NCI-H1930 (cell line): ENCODE measurements at regions not wholly inside any gene's neighbourhood (a gene's known extent, or its start where the extent isn't known, plus 50 kb on each side); places are given as distances from the start of the nearest gene placed in this dataset.

Source experiments
- DNase-seq, 2 experiments: peaks; one replicate each; lab custom pipeline; 2025; lab: John Stamatoyannopoulos, UW

GRCh38 chr5:74378464-74378863 is 262.1 kb downstream of the ENC1 start:
- no peak for DNase-seq

GRCh38 chr5:74376187-74376586 is 264.3 kb downstream of the ENC1 start:
- no peak for DNase-seq

- DNase-seq, result no peak
These were observed 265.3 kb downstream of the ENC1 start for GRCh38 chr5:74375271-74375670.

GRCh38 chr5:74374656-74375055 is 265.9 kb downstream of the ENC1 start:
- no peak for DNase-seq

- no peak for DNase-seq
These were observed 267.5 kb downstream of the ENC1 start for GRCh38 chr5:74373076-74373475.

GRCh38 chr5:74372502-74373064 is 267.9 kb downstream of the ENC1 start:
- no peak for DNase-seq

GRCh38 chr5:74372051-74372450 is 268.5 kb downstream of the ENC1 start:
- DNase-seq, result no peak

GRCh38 chr5:74371621-74372020 is 268.9 kb downstream of the ENC1 start:
- no peak for DNase-seq

- no peak for DNase-seq
These were observed 270.4 kb downstream of the ENC1 start for GRCh38 chr5:74370168-74370567.

GRCh38 chr5:74369173-74369572 is 271.4 kb downstream of the ENC1 start:
- DNase-seq, result no peak

GRCh38 chr5:74367934-74368333 is 272.6 kb downstream of the ENC1 start:
- no peak for DNase-seq

GRCh38 chr5:74367241-74367733 is 273.2 kb downstream of the ENC1 start:
- no peak for DNase-seq

- no peak for DNase-seq
These were observed 274.8 kb downstream of the ENC1 start for GRCh38 chr5:74365723-74366122.

GRCh38 chr5:74364507-74364906 is 276.0 kb downstream of the ENC1 start:
- no peak for DNase-seq

- no peak for DNase-seq
These were observed 276.8 kb downstream of the ENC1 start for GRCh38 chr5:74363603-74364205.

GRCh38 chr5:74361406-74362358 is 278.8 kb downstream of the ENC1 start:
- no peak for DNase-seq

- DNase-seq, result no peak
These were observed 279.9 kb downstream of the ENC1 start for GRCh38 chr5:74360535-74361210.

- DNase-seq, result no peak
These were observed 282.7 kb downstream of the ENC1 start for GRCh38 chr5:74357827-74358226.

- DNase-seq, result no peak
These were observed 284.4 kb downstream of the ENC1 start for GRCh38 chr5:74356009-74356695.

- DNase-seq, result no peak
These were observed 285.3 kb downstream of the ENC1 start for GRCh38 chr5:74355041-74355824.

GRCh38 chr5:74352256-74352655 is 288.3 kb downstream of the ENC1 start:
- DNase-seq, result no peak
